IMR-90 (cell line): ENCODE measurements at regions not wholly inside any gene's neighbourhood (a gene's known extent, or its start where the extent isn't known, plus 50 kb on each side); places are given as distances from the start of the nearest gene placed in this dataset.

Experiments
- ATAC-seq: fragments of 200-7000 bp; cut with Tn5 transposase; 2 replicates; pipeline ENCODE4 v1.9.1; 2020; ENCODE audit warnings: low read depth, mild to moderate bottlenecking, moderate library complexity
- BruUV-seq: library from RNA; stranded (reverse); fragments of 400-500 nt; replicated peaks from 2 replicates; lab custom pipeline; 2021; lab: Mats Ljungman, UMichigan
- CTCF ChIA-PET: fragments of 300-600 bp; formaldehyde crosslinking; extraction: SDS; loops from one replicate; lab custom pipeline; 2021; ENCODE audit warnings: antibody characterized with exemption; lab: Yijun Ruan, JAX
- POLR2A ChIA-PET: fragments of 300-600 bp; sonication (Branson Sonifier 250); formaldehyde crosslinking; loops from one replicate; lab custom pipeline; 2022; ENCODE audit warnings: antibody characterized with exemption; ENCODE audit not compliant: unreplicated experiment; lab: Charles Lee
- DNase-seq: peaks from one replicate; pipeline ENCODE4 v3.0.0; 2013
- H2AFZ ChIP-seq: replicated peaks from 2 replicates; pipeline ENCODE3; 2013; ENCODE audit warnings: low read length, mild to moderate bottlenecking; ENCODE audit not compliant: poor library complexity
- H2AK5ac ChIP-seq: 2 replicates; pipeline ENCODE4 v1.6.1; 2013; ENCODE audit warnings: low read depth, low read length, inconsistent platforms
- H2AK9ac ChIP-seq: replicated peaks from 2 replicates; pipeline ENCODE3; 2013; ENCODE audit warnings: mild to moderate bottlenecking, low read depth, low read length, moderate library complexity; ENCODE audit not compliant: poor library complexity
- H2BK120ac ChIP-seq: 2 replicates; pipeline ENCODE4 v1.6.1; 2013; ENCODE audit warnings: low read depth, low read length, inconsistent platforms
- H2BK15ac ChIP-seq: 3 replicates; pipeline ENCODE4 v1.6.1; 2013; ENCODE audit warnings: low read depth, low read length, inconsistent platforms
- H2BK20ac ChIP-seq: 2 replicates; pipeline ENCODE4 v1.6.1; 2013; ENCODE audit warnings: low read depth, mild to moderate bottlenecking, inconsistent platforms, low read length, moderate library complexity
- H2BK5ac ChIP-seq: 2 replicates; pipeline ENCODE4 v1.6.1; 2013; ENCODE audit warnings: mild to moderate bottlenecking, low read depth, low read length, inconsistent platforms; ENCODE audit not compliant: poor library complexity, severe bottlenecking
- H3K14ac ChIP-seq: replicated peaks from 2 replicates; pipeline ENCODE4 v1.6.1; 2013; ENCODE audit warnings: low read depth, low read length, inconsistent platforms
- H3K18ac ChIP-seq: 2 replicates; pipeline ENCODE4 v1.6.1; 2013; ENCODE audit warnings: low read depth, low read length, control low read depth
- H3K23ac ChIP-seq: 2 replicates; pipeline ENCODE4 v1.6.1; 2013; ENCODE audit warnings: low read depth, low read length, inconsistent platforms
- H3K27ac ChIP-seq: 2 replicates; pipeline ENCODE4 v1.5.1; 2013; ENCODE audit warnings: mild to moderate bottlenecking, control low read depth, low read length; ENCODE audit not compliant: insufficient read depth
- H3K27me3 ChIP-seq: 2 replicates; pipeline ENCODE4 v1.6.1; 2013; ENCODE audit warnings: low read length; ENCODE audit not compliant: control insufficient read depth, insufficient read depth
- H3K36me3 ChIP-seq: 2 replicates; pipeline ENCODE4 v1.6.1; 2013; ENCODE audit warnings: low read length, mixed read lengths; ENCODE audit not compliant: control insufficient read depth, insufficient read depth
- H3K4ac ChIP-seq: 2 replicates; pipeline ENCODE4 v1.6.1; 2013; ENCODE audit warnings: low read depth, low read length, inconsistent platforms
- H3K4me1 ChIP-seq: 2 replicates; pipeline ENCODE4 v1.6.1; 2013; ENCODE audit warnings: low read length, mixed read lengths; ENCODE audit not compliant: control insufficient read depth, insufficient read depth
- H3K4me2 ChIP-seq: 2 replicates; pipeline ENCODE4 v1.6.1; 2013; ENCODE audit warnings: low read depth, mild to moderate bottlenecking, control low read depth, low read length, moderate library complexity
- H3K4me3 ChIP-seq: 2 replicates; pipeline ENCODE4 v1.5.1; 2013; ENCODE audit warnings: low read depth, mild to moderate bottlenecking, control low read depth, low read length, moderate library complexity; ENCODE audit not compliant: insufficient read depth
- H3K56ac ChIP-seq: 2 replicates; pipeline ENCODE4 v1.6.1; 2013; ENCODE audit warnings: low read length, inconsistent platforms; ENCODE audit not compliant: insufficient read depth; ENCODE audit errors: extremely low read depth
- H3K79me1 ChIP-seq, 2 experiments: 2 replicates each; pipeline ENCODE4 v1.6.1; 2013; ENCODE audit warnings: low read length in 2 of 2, inconsistent platforms in 1 of 2, low read depth in 1 of 2
- H3K9ac ChIP-seq: 2 replicates; pipeline ENCODE4 v1.6.1; 2013; ENCODE audit warnings: low read depth, low read length, control low read depth
- H3K9me1 ChIP-seq: 2 replicates; pipeline ENCODE4 v1.6.1; 2013; ENCODE audit warnings: low read length, inconsistent platforms; ENCODE audit not compliant: insufficient read depth
- H3K9me3 ChIP-seq: 2 replicates; pipeline ENCODE4 v1.6.1; 2013; ENCODE audit warnings: low read length; ENCODE audit not compliant: control insufficient read depth, insufficient read depth
- H4K20me1 ChIP-seq: 2 replicates; pipeline ENCODE4 v1.6.1; 2013; ENCODE audit warnings: low read length, inconsistent platforms; ENCODE audit not compliant: insufficient read depth
- H4K5ac ChIP-seq: 2 replicates; pipeline ENCODE4 v1.6.1; 2013; ENCODE audit warnings: mild to moderate bottlenecking, low read depth, low read length, control low read depth
- H4K8ac ChIP-seq, 2 experiments: 2 replicates each; pipeline ENCODE4 v1.6.1; 2013; ENCODE audit warnings: low read depth in 2 of 2, low read length in 2 of 2, control low read depth in 1 of 2, inconsistent platforms in 1 of 2
- H4K91ac ChIP-seq: 2 replicates; pipeline ENCODE4 v1.6.1; 2013; ENCODE audit warnings: low read depth, low read length, inconsistent platforms; ENCODE audit not compliant: insufficient read depth
- BHLHE40 ChIP-seq: fragments of 150-350 bp; IDR thresholded peaks from 2 replicates; pipeline ENCODE4 v1.6.1; 2016; ENCODE audit warnings: mild to moderate bottlenecking, low read depth, low read length
- CEBPB ChIP-seq: IDR thresholded peaks from 2 replicates; pipeline ENCODE4 v1.6.1; 2012; ENCODE audit warnings: low read depth, low read length, improper control_type of control experiment
- CTCF ChIP-seq: conservative IDR thresholded peaks from 2 replicates; pipeline ENCODE4 v1.5.1; 2012; ENCODE audit warnings: mild to moderate bottlenecking, low read depth, low read length, improper control_type of control experiment
- ELK1 ChIP-seq: fragments of 150-350 bp; IDR thresholded peaks from 2 replicates; pipeline ENCODE4 v1.6.1; 2016; ENCODE audit warnings: low read depth, mild to moderate bottlenecking, low read length, moderate library complexity, borderline replicate concordance
- FOS ChIP-seq: fragments of 150-350 bp; IDR thresholded peaks from 2 replicates; pipeline ENCODE4 v1.6.1; 2016; ENCODE audit warnings: low read depth, low read length
- MAFK ChIP-seq: IDR thresholded peaks from 2 replicates; pipeline ENCODE4 v1.6.1; 2012; ENCODE audit warnings: low read depth, low read length, improper control_type of control experiment
- MAZ ChIP-seq: IDR thresholded peaks from 2 replicates; pipeline ENCODE4 v1.6.1; 2012; ENCODE audit warnings: low read depth, mild to moderate bottlenecking, low read length, improper control_type of control experiment, moderate library complexity, borderline replicate concordance
- NFE2L2 ChIP-seq: fragments of 150-350 bp; IDR thresholded peaks from 2 replicates; pipeline ENCODE4 v1.6.1; 2016; ENCODE audit warnings: low read depth, mild to moderate bottlenecking, low read length
- POLR2A ChIP-seq: IDR thresholded peaks from 2 replicates; pipeline ENCODE4 v1.6.1; 2012; ENCODE audit warnings: mild to moderate bottlenecking, low read depth, low read length
- RCOR1 ChIP-seq: IDR thresholded peaks from 2 replicates; pipeline ENCODE4 v1.6.1; 2012; ENCODE audit warnings: mild to moderate bottlenecking, low read length, improper control_type of control experiment; ENCODE audit not compliant: insufficient replicate concordance
- WGBS, 2 experiments: methylation state at CpG; one replicate each; pipeline versions ENCODE4 v1.1.5 to v1.1.7; 2013; ENCODE audit warnings: missing lambda C conversion rate in 2 of 2; ENCODE audit not compliant: insufficient read length in 1 of 2; ENCODE audit errors: extremely low coverage in 2 of 2; 5-methylcytosine and 5-hydroxymethylcytosine counted together
- dilution Hi-C: fragments of 300-500 bp; cut with HindIII; formaldehyde crosslinking; loops from one replicate; pipeline ENCODE4 v1.14.3; 2018; ENCODE audit warnings: low sequenced_read_pairs; ENCODE audit not compliant: unreplicated experiment
- in situ Hi-C: fragments of 300-500 bp; cut with MboI; formaldehyde crosslinking; loops from 3 replicates; pipeline ENCODE4 v1.14.3; 2019; ENCODE audit warnings: low sequenced_read_pairs, inconsistent platforms, mixed read lengths
- intact Hi-C: fragments of 100-400 bp; cut with micrococcal nuclease; formaldehyde crosslinking; loops from 2 replicates; pipeline ENCODE4 v1.10.0; 2022

- Histone ChIP-seq H2BK20ac (no peak overlapping the region), H4K5ac (no peak overlapping the region), H3K9ac (no peak overlapping the region), H2AK9ac (no peak overlapping the region), H3K4me1 (no peaks in the 10 kb centered on the region), H3K36me3 (no peaks in the 10 kb centered on the region), H4K20me1 (no peaks in the 10 kb centered on the region), H2AFZ (no peak overlapping the region), H3K4ac (no peak overlapping the region), H3K4me3 (no peak overlapping the region), H3K9me1 (no peaks in the 10 kb centered on the region), H2AK5ac (no peak overlapping the region), H3K23ac (no peak overlapping the region), H3K14ac (no peak overlapping the region), H3K56ac (no peak overlapping the region), H4K8ac (no peak overlapping the region), H3K27ac (no peak overlapping the region), H2BK15ac (no peak overlapping the region), H3K9me3 (peaks cover 23% of the 10 kb centered on the region), H2BK5ac (no peak overlapping the region), H3K18ac (no peak overlapping the region), H3K27me3 (no peaks in the 10 kb centered on the region), H3K4me2 (no peak overlapping the region), H2BK120ac (no peak overlapping the region), H4K91ac (no peak overlapping the region), H3K79me1 (no peaks in the 10 kb centered on the region)
- dilution Hi-C loops, result no loop called here
- WGBS, 2 experiments, result 80% methylated on average over 1 of the region's 11 CpGs; no CpG with 5 or more reads in 1 of the 2 experiments
- ATAC-seq (no peak), DNase-seq (no peak)
- in situ Hi-C loops, result no loop called here
- TF ChIP-seq MAZ (no peak), CTCF (no peak), BHLHE40 (no peak), FOS (no peak), MAFK (no peak), ELK1 (no peak), RCOR1 (no peak), CEBPB (no peak), NFE2L2 (no peak), POLR2A (no peak)
- ChIA-PET POLR2A (no interaction called here), CTCF (no interaction called here)
- no TSS peak for BruUV-seq
- intact Hi-C loops, result no loop called here
Observed at GRCh38 chr10:128440513-128441160, 314.4 kb upstream of the MKI67 start.
